A673 (cell line): ENCODE measurements at regions not wholly inside any gene's neighbourhood (a gene's known extent, or its start where the extent isn't known, plus 50 kb on each side); places are given as distances from the start of the nearest gene placed in this dataset.
"Not testable (repeated sequence)": the region's sequence is repeated elsewhere in the genome, so short reads cannot be mapped to it uniquely, and the experiment has no call there.

Source experiments
- BruUV-seq: library from RNA; stranded (reverse); fragments of 400-500 nt; replicated peaks from 2 replicates; lab custom pipeline; 2021; lab: Mats Ljungman, UMichigan
- CTCF ChIA-PET: fragments of 300-600 bp; sonication (Branson Sonifier 250); formaldehyde crosslinking; loops from one replicate; lab custom pipeline; 2022; ENCODE audit warnings: antibody characterized with exemption; lab: Charles Lee
- POLR2A ChIA-PET: fragments of 300-600 bp; sonication (Branson Sonifier 250); formaldehyde crosslinking; loops from one replicate; lab custom pipeline; 2022; ENCODE audit warnings: antibody characterized with exemption; ENCODE audit not compliant: low non-redundant PET; lab: Charles Lee
- DNase-seq: peaks from one replicate; pipeline ENCODE4 v3.0.0-alpha.2; 2015; ENCODE audit warnings: low spot score
- H3K27ac ChIP-seq: fragments of 200-600 bp; sonication (generic); 2 replicates; pipeline ENCODE4 v1.5.1; 2016; ENCODE audit warnings: mixed run types, low read depth, mild to moderate bottlenecking, mixed read lengths, antibody characterized with exemption, low read length; ENCODE audit not compliant: poor library complexity, severe bottlenecking
- H3K27me3 ChIP-seq: fragments of 200-600 bp; sonication (generic); replicated peaks from 2 replicates; pipeline ENCODE4 v1.6.1; 2017; ENCODE audit warnings: mixed run types, low read depth, mild to moderate bottlenecking, mixed read lengths, antibody characterized with exemption, low read length; ENCODE audit not compliant: insufficient read depth, poor library complexity
- H3K36me3 ChIP-seq: fragments of 200-600 bp; sonication (generic); 2 replicates; pipeline ENCODE4 v1.6.1; 2016; ENCODE audit warnings: mixed run types, mild to moderate bottlenecking, mixed read lengths, antibody characterized with exemption, low read length; ENCODE audit not compliant: insufficient read depth, poor library complexity, severe bottlenecking
- H3K4me1 ChIP-seq: fragments of 200-600 bp; sonication (generic); 2 replicates; pipeline ENCODE4 v1.6.1; 2017; ENCODE audit warnings: mixed run types, mild to moderate bottlenecking, mixed read lengths, antibody characterized with exemption, low read length; ENCODE audit not compliant: insufficient read depth, poor library complexity, severe bottlenecking
- H3K4me3 ChIP-seq: fragments of 200-600 bp; sonication (generic); 2 replicates; pipeline ENCODE4 v1.5.1; 2016; ENCODE audit warnings: low read depth, mixed run types, mild to moderate bottlenecking, mixed read lengths, low read length; ENCODE audit not compliant: poor library complexity, severe bottlenecking
- H3K9me3 ChIP-seq: fragments of 200-600 bp; sonication (generic); 2 replicates; pipeline ENCODE4 v1.6.1; 2016; ENCODE audit warnings: mixed run types, low read depth, mild to moderate bottlenecking, mixed read lengths, antibody characterized with exemption, low read length; ENCODE audit not compliant: poor library complexity, severe bottlenecking
- CTCF ChIP-seq: fragments of 300-800, 200-600 bp; sonication (generic); conservative IDR thresholded peaks from 2 replicates; pipeline ENCODE4 v1.5.1; 2017; ENCODE audit warnings: low read depth, mild to moderate bottlenecking, antibody characterized with exemption, low read length, moderate library complexity, mixed read lengths
- EZH2 ChIP-seq: fragments of 200-600 bp; sonication (generic); IDR thresholded peaks from 2 replicates; pipeline ENCODE4 v1.6.1; 2017; ENCODE audit warnings: borderline replicate concordance, low read depth, mild to moderate bottlenecking, mixed read lengths, antibody characterized with exemption, low read length; ENCODE audit not compliant: poor library complexity, severe bottlenecking
- intact Hi-C: fragments of 100-400 bp; cut with micrococcal nuclease; formaldehyde crosslinking; loops from one replicate; pipeline ENCODE4 v1.10.0; 2022; ENCODE audit not compliant: unreplicated experiment

DNA sequence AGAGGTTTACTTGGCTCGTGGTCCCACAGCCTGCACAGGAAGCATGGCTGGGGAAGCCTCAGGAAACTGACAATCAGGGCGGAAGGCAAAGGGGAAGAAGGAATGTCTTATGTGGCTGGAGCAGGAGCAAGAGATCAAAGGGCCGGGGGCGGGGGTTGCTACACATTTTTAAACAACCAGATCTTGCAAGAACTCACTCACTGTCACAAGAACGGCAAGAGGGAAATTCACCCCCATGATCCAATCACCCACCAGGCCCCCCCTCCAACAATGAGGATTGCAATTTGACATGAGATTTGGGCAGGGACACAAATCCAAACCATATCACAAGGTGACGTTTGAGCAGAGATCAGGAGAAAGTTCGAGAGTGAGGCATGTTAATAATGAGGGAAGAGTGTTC lies 163.7 kb upstream of the RPH3A start:
- Histone ChIP-seq H3K36me3 (no peaks in the 10 kb centered on the region), H3K4me3 (no peak overlapping the region), H3K27ac (no peak overlapping the region), H3K27me3 (no peaks in the 10 kb centered on the region), H3K9me3 (no peaks in the 10 kb centered on the region), H3K4me1 (no peaks in the 10 kb centered on the region)
- CTCF ChIA-PET, result no interaction called here
- intact Hi-C loops, result no loop called here
- POLR2A ChIA-PET, result no interaction called here
- no peak for TF ChIP-seq EZH2
- TF ChIP-seq CTCF, result no peak
- BruUV-seq, result no TSS peak
- no peak for DNase-seq

- POLR2A ChIA-PET, CTCF ChIA-PET, BruUV-seq: not testable (repeated sequence)
Observed at GRCh38 chr12:112631974-112632373, 159.6 kb upstream of the RPH3A start.

DNA sequence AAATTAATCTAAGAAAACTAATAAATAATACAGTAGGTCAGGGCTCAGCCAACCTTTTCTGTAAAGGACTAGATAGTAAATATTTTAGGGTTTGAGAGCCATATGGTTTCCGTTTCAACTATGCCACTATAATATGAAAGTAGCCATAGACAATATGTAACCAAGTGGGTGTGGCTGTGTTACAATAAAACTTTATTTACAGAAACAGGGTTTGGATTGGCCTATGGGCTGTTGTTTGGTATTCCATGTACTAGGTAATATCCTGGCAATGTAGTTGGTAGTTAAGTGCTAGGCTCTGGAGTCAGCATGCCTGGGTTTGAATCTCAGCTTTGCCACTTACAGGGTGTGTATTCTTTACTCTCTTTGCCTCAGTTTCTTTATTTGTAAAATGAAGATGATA lies 156.5 kb upstream of the RPH3A start:
- no peak for DNase-seq
- intact Hi-C loops, result no loop called here
- POLR2A ChIA-PET, result no interaction called here
- no peaks in the 10 kb centered on the region for H3K27me3 ChIP-seq
- CTCF ChIA-PET, result no interaction called here
- BruUV-seq, result no TSS peak
- H3K27ac ChIP-seq, result no peak overlapping the region
- no peaks in the 10 kb centered on the region for H3K36me3 ChIP-seq
- no peaks in the 10 kb centered on the region for H3K4me1 ChIP-seq
- H3K9me3 ChIP-seq, result no peaks in the 10 kb centered on the region
- TF ChIP-seq CTCF (no peak), EZH2 (no peak)
- H3K4me3 ChIP-seq, result no peak overlapping the region

More at GRCh38 chr12:112631974-112632373, 159.6 kb upstream of the RPH3A start:
- H3K36me3 ChIP-seq, H3K4me1 ChIP-seq, H3K9me3 ChIP-seq, intact Hi-C loops, H3K27ac ChIP-seq, H3K27me3 ChIP-seq, DNase-seq, H3K4me3 ChIP-seq: not testable (repeated sequence)

DNA sequence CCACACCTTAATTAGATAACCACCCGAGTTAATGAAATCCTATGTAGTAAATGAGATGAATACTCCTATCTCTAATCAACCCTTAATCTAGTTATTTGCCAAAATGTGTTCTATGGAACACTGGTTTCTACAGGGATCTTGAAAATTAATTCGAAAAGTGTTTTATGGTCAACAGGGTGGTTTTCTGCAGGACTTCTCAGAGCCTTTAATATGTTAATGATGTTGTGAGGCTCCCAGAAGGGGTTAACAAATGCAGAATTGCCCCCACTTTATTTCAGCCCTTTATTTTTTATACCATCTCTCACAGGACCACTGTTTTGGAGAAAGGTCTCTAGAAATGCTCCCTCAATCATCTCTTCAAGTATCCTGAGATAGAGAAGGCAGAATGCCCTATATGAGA lies 153.1 kb upstream of the RPH3A start:
- Histone ChIP-seq H3K4me3 (no peak overlapping the region), H3K27ac (no peak overlapping the region), H3K36me3 (no peaks in the 10 kb centered on the region), H3K27me3 (no peaks in the 10 kb centered on the region), H3K9me3 (no peaks in the 10 kb centered on the region), H3K4me1 (no peaks in the 10 kb centered on the region)
- DNase-seq, result no peak
- BruUV-seq, result no TSS peak
- TF ChIP-seq EZH2 (no peak), CTCF (no peak)
- POLR2A ChIA-PET, result no interaction called here
- intact Hi-C loops, result no loop called here
- CTCF ChIA-PET, result no interaction called here
